ENCODE measurements at regions not wholly inside any gene's neighbourhood (a gene's known extent, or its start where the extent isn't known, plus 50 kb on each side); places are given as distances from the start of the nearest gene placed in this dataset.

DNA sequence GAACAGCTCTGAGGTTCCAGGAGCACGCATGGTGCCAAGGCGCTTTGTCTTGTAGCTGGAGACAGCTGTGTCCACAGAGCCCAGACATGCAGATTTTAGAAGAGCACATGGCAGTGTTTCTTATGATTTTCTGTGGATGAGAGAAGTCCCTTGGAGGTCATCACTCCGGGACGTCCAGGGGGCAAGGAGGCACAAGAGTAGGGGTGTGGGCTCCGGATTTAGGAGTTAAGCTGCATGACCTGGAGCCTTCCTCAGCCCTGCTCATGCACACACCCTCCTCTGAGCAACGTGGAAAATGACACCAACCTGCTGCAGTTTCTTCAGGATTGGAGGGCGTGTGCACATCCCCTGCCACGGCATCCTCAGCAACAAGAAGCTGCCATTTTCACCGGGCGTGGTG lies 1286.7 kb downstream of the TBC1D22A start:
- TF ChIP-seq, protein P1, sequence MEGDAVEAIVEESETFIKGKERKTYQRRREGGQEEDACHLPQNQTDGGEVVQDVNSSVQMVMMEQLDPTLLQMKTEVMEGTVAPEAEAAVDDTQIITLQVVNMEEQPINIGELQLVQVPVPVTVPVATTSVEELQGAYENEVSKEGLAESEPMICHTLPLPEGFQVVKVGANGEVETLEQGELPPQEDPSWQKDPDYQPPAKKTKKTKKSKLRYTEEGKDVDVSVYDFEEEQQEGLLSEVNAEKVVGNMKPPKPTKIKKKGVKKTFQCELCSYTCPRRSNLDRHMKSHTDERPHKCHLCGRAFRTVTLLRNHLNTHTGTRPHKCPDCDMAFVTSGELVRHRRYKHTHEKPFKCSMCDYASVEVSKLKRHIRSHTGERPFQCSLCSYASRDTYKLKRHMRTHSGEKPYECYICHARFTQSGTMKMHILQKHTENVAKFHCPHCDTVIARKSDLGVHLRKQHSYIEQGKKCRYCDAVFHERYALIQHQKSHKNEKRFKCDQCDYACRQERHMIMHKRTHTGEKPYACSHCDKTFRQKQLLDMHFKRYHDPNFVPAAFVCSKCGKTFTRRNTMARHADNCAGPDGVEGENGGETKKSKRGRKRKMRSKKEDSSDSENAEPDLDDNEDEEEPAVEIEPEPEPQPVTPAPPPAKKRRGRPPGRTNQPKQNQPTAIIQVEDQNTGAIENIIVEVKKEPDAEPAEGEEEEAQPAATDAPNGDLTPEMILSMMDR (conservative IDR thresholded peaks at IDR 0.05; ENCODE audit: low read length): no peak
- no peak for TF ChIP-seq EZH2phosphoT487 (IDR thresholded peaks at IDR 0.05; ENCODE audit: borderline replicate concordance)
